ENCODE measurements at regions not wholly inside any gene's neighbourhood (a gene's known extent, or its start where the extent isn't known, plus 50 kb on each side); places are given as distances from the start of the nearest gene placed in this dataset.
"Not testable (repeated sequence)": the region's sequence is repeated elsewhere in the genome, so short reads cannot be mapped to it uniquely, and the experiment has no call there.

DNA sequence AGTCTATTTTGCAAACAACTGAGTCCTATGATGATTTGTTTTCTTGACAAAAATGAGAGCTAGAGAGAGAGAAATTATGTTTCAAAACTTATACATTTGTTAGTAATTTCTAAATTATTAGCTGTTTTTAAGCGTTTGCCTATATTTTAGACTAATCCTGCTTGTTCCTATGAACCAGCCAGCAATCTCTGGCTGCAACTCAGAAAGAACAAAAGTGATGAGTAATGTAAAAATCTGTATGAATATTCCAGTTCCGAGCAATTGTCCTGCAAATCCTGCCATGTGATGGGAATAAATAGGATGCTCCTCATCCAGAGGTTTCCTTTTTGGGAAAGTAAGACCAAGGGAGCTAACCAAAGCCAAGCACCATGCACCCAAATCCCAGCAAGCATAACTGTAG is 228.3 kb upstream of the GBE1 start:
- no peak overlapping the region for H3K4me3 ChIP-seq
- no peaks in the 10 kb centered on the region for H3K36me3 ChIP-seq
- H3K9me3 ChIP-seq, result no peaks in the 10 kb centered on the region
- no peak for TF ChIP-seq EP300 (IDR thresholded peaks at IDR 0.05)
- TF ChIP-seq POLR2AphosphoS5 (IDR thresholded peaks at IDR 0.05), result no peak
- TF ChIP-seq POLR2A (IDR thresholded peaks at IDR 0.05), result no peak
- TF ChIP-seq, protein P1, sequence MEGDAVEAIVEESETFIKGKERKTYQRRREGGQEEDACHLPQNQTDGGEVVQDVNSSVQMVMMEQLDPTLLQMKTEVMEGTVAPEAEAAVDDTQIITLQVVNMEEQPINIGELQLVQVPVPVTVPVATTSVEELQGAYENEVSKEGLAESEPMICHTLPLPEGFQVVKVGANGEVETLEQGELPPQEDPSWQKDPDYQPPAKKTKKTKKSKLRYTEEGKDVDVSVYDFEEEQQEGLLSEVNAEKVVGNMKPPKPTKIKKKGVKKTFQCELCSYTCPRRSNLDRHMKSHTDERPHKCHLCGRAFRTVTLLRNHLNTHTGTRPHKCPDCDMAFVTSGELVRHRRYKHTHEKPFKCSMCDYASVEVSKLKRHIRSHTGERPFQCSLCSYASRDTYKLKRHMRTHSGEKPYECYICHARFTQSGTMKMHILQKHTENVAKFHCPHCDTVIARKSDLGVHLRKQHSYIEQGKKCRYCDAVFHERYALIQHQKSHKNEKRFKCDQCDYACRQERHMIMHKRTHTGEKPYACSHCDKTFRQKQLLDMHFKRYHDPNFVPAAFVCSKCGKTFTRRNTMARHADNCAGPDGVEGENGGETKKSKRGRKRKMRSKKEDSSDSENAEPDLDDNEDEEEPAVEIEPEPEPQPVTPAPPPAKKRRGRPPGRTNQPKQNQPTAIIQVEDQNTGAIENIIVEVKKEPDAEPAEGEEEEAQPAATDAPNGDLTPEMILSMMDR (IDR thresholded peaks at IDR 0.05), result no peak
- 88 to 98% methylated on average over 2 of the region's 2 CpGs for WGBS, 2 donors
- ATAC-seq (ENCODE audit: low FRiP score in 2 of 2) (no peak), DNase-seq (no peak)
- no peaks in the 10 kb centered on the region for H3K4me1 ChIP-seq
- H3K27me3 ChIP-seq, result no peaks in the 10 kb centered on the region
- H3K27ac ChIP-seq, result no peak overlapping the region

DNA sequence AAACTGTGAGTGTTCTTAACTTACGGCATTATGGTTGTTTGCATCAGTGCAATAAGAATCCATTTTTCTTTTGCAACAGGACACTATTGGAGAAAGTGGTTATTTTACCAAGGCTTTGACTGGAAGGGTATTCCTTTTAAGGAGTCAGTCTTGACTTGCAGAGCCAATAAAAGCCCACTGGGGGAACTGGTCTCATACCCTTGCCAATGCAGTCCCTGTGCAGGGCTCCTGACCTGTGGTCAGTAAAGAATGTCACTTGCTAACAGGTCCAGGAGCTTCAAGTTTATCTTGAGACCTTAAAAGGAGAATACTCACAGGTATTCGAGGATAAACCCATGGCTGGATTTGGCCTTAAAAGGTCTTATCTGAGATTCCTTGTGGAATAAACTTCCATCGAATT is 227.8 kb upstream of the GBE1 start:
- Histone ChIP-seq H3K4me3 (no peak overlapping the region), H3K27ac (no peak overlapping the region), H3K36me3 (no peaks in the 10 kb centered on the region), H3K27me3 (no peaks in the 10 kb centered on the region), H3K4me1 (no peaks in the 10 kb centered on the region), H3K9me3 (no peaks in the 10 kb centered on the region)
- TF ChIP-seq POLR2A (IDR thresholded peaks at IDR 0.05), result no peak
- no peak for TF ChIP-seq POLR2AphosphoS5 (IDR thresholded peaks at IDR 0.05)
- TF ChIP-seq, protein P1 (IDR thresholded peaks at IDR 0.05), result no peak
- TF ChIP-seq EP300 (IDR thresholded peaks at IDR 0.05), result no peak
- no peak for DNase-seq
- ATAC-seq (ENCODE audit: low FRiP score in 2 of 2), result no peak
- 86 to 93% methylated on average over 3 of the region's 3 CpGs for WGBS, 2 donors

DNA sequence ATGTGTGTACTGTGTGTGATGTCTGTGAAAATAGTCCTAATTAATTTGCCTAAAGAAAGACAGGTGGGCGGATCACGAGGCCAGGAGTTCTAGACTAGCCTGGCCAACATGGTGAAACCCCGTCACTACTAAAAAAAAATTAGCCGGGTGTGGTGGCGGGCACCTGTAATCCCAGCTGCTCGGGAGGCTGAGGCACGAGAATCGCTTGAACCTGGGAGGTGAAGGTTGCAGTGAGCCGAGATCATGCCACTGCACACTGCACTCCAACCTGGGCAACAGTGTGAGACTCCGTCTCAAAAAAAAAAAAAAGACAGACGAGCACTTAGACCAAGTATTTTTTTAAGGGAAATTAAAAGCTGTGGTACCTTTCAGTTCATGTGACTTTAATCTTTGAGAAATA is 226.0 kb upstream of the GBE1 start:
- H3K9me3 ChIP-seq; H3K4me3 ChIP-seq; H3K27me3 ChIP-seq; H3K4me1 ChIP-seq; DNase-seq; H3K27ac ChIP-seq; ATAC-seq (ENCODE audit: low FRiP score in 2 of 2); H3K36me3 ChIP-seq: not testable (repeated sequence)
- WGBS, 2 donors, result 92 to 95% methylated on average over 11 of the region's 11 CpGs

DNA sequence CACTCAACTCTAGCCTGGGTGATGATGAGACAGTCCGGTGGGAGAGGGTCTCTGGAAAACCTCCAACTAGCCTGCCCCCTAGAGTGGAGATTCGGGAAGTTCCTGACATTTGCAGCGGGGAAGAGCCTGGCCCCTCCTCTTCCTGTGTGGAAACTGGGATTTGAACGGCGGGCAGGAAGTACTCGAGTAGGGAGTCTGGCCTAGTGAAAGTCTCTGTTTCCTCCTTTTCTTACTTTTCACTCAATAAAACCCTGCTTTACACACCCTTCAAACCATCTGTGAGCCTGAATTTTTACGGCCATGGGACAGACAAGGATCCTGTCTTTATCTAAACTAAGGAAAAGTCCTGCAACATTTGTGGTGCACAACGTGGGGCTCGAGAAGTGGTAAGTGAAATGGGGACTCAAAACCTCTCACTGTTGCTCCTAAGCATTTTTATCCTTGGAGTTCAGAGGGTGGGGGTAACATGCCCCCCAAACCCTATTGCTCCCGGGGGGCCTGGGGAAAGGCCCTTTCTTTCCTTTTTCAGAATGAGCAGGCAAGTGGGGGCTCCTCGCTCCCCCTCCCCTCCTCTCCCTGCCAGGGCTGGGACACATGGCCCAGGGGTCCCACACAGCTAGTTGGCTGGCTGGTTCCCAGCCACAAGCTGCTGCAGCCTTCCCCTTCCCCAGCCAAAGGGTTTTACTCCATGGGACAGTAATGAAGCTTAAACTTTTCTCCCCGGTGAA is 224.7 kb upstream of the GBE1 start:
- DNase-seq (no peak), ATAC-seq (ENCODE audit: low FRiP score in 2 of 2) (no peak)
- Histone ChIP-seq H3K4me3 (no peak overlapping the region), H3K36me3 (no peaks in the 10 kb centered on the region), H3K27me3 (no peaks in the 10 kb centered on the region), H3K9me3 (no peaks in the 10 kb centered on the region), H3K27ac (no peak overlapping the region), H3K4me1 (no peaks in the 10 kb centered on the region)
- 81 to 86% methylated on average over 12 of the region's 12 CpGs for WGBS, 2 donors
- TF ChIP-seq POLR2A (IDR thresholded peaks at IDR 0.05), result no peak
- TF ChIP-seq EP300 (IDR thresholded peaks at IDR 0.05), result no peak
- TF ChIP-seq, protein P1 (IDR thresholded peaks at IDR 0.05), result no peak
- TF ChIP-seq POLR2AphosphoS5 (IDR thresholded peaks at IDR 0.05), result no peak

DNA sequence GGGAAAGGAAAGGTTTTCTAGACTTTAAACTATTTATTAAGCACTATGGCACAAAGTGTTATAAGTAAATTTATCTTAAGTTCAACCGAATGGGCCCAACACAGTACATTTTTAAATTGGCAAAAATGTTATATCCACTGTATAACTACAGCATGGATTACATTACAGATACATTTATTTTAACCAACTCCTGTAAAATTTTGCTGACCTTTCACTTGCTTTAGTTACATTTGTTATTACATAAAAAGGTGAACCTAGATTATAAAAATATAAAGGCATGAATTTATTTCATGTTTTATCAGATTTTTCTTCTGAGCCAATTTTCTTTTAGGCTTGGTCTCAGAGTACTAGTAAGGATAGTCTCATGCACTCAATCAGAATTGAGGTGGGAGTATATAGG is 221.9 kb upstream of the GBE1 start:
- H3K36me3 ChIP-seq, result no peaks in the 10 kb centered on the region
- H3K4me1 ChIP-seq, result no peaks in the 10 kb centered on the region
- no peak overlapping the region for H3K4me3 ChIP-seq
- 73 to 88% methylated on average over 1 of the region's 1 CpG for WGBS, 2 donors
- H3K27me3 ChIP-seq, result no peaks in the 10 kb centered on the region
- no peak overlapping the region for H3K27ac ChIP-seq
- no peak for ATAC-seq (ENCODE audit: low FRiP score in 2 of 2)
- DNase-seq, result no peak
- H3K9me3 ChIP-seq, result no peaks in the 10 kb centered on the region
- TF ChIP-seq EP300 (IDR thresholded peaks at IDR 0.05) (no peak), POLR2AphosphoS5 (IDR thresholded peaks at IDR 0.05) (no peak), POLR2A (IDR thresholded peaks at IDR 0.05) (no peak)
- TF ChIP-seq, protein P1 (IDR thresholded peaks at IDR 0.05), result no peak

Data from upper lobe of left lung (tissue), 6 donors.